ENCODE measurements at regions not wholly inside any gene's neighbourhood (a gene's known extent, or its start where the extent isn't known, plus 50 kb on each side); places are given as distances from the start of the nearest gene placed in this dataset.

- no peaks in the 10 kb centered on the region for H3K27me3 ChIP-seq (ENCODE audit: insufficient read depth, poor library complexity, severe bottlenecking)
- no peak overlapping the region for H3K27ac ChIP-seq (replicated peaks)
- DNase-seq (ENCODE audit: low read depth in 1 of 2, low spot score in 1 of 2) = no peak
- H3K4me3 ChIP-seq (replicated peaks; ENCODE audit: insufficient read depth, low read length) = no peak overlapping the region
- no peak for TF ChIP-seq CTCF (IDR thresholded peaks at IDR 0.05; ENCODE audit: insufficient read depth, low read length)
- TF ChIP-seq GABPA (IDR thresholded peaks at IDR 0.05; ENCODE audit: low read depth) = no peak
- no peak for TF ChIP-seq POLR2AphosphoS5 (IDR thresholded peaks at IDR 0.05; ENCODE audit: low read depth)
- TF ChIP-seq SPI1 (IDR thresholded peaks at IDR 0.05; ENCODE audit: borderline replicate concordance, low read depth) = no peak
- TF ChIP-seq REST (IDR thresholded peaks at IDR 0.05; ENCODE audit: insufficient replicate concordance, low read depth) = no peak
These were observed 50.8 kb upstream of the MYCN start for GRCh38 chr2:15889442-15890123.

GRCh38 chr2:15890124-15890754 lies 50.1 kb upstream of the MYCN start:
- Histone ChIP-seq H3K4me3 (replicated peaks; ENCODE audit: insufficient read depth, low read length) (no peak overlapping the region), H3K27me3 (ENCODE audit: insufficient read depth, poor library complexity, severe bottlenecking) (no peaks in the 10 kb centered on the region), H3K27ac (replicated peaks) (no peak overlapping the region)
- TF ChIP-seq REST (IDR thresholded peaks at IDR 0.05; ENCODE audit: insufficient replicate concordance, low read depth) = no peak
- TF ChIP-seq GABPA (IDR thresholded peaks at IDR 0.05; ENCODE audit: low read depth) = no peak
- TF ChIP-seq SPI1 (IDR thresholded peaks at IDR 0.05; ENCODE audit: borderline replicate concordance, low read depth) = no peak
- no peak for TF ChIP-seq CTCF (IDR thresholded peaks at IDR 0.05; ENCODE audit: insufficient read depth, low read length)
- TF ChIP-seq POLR2AphosphoS5 (IDR thresholded peaks at IDR 0.05; ENCODE audit: low read depth) = no peak
- DNase-seq (ENCODE audit: low read depth in 1 of 2, low spot score in 1 of 2) = no peak

Data from HL-60 (cell line).